SK-N-SH treated with all-trans-retinoic acid at 6 μM for 48 hours (cell line): ENCODE measurements at regions not wholly inside any gene's neighbourhood (a gene's known extent, or its start where the extent isn't known, plus 50 kb on each side); places are given as distances from the start of the nearest gene placed in this dataset.

Source experiments
- CREB5 ChIP-seq: fragments of 250-450 bp; sonication (Bioruptor Pico); IDR thresholded peaks from 2 replicates; pipeline ENCODE4 v1.5.1; 2020; ENCODE audit warnings: low read depth, mild to moderate bottlenecking, moderate library complexity
- ISL1 ChIP-seq: fragments of 250-450 bp; sonication (Bioruptor Pico); IDR thresholded peaks from 2 replicates; pipeline ENCODE4 v2.1.2; 2022; ENCODE audit warnings: mild to moderate bottlenecking, moderate library complexity
- OSR1 ChIP-seq: fragments of 250-450 bp; sonication (Bioruptor Pico); IDR thresholded peaks from 2 replicates; pipeline ENCODE4 v1.8.0; 2022; ENCODE audit warnings: moderate library complexity, mild to moderate bottlenecking, inconsistent platforms
- PATZ1 ChIP-seq: fragments of 250-450 bp; sonication (Bioruptor Pico); IDR thresholded peaks from 2 replicates; pipeline ENCODE4 v1.8.0; 2020; ENCODE audit warnings: mild to moderate bottlenecking, moderate library complexity, borderline replicate concordance
- POU6F1 ChIP-seq: fragments of 250-450 bp; sonication (Bioruptor Pico); IDR thresholded peaks from 2 replicates; pipeline ENCODE4 v1.8.0; 2021; ENCODE audit warnings: low read depth, mild to moderate bottlenecking, moderate library complexity, borderline replicate concordance
- RARB ChIP-seq: fragments of 250-450 bp; sonication (Bioruptor Pico); IDR thresholded peaks from 2 replicates; pipeline ENCODE4 v1.8.0; 2021; ENCODE audit warnings: mild to moderate bottlenecking, moderate library complexity
- SNAI2 ChIP-seq: fragments of 250-450 bp; sonication (Bioruptor Pico); IDR thresholded peaks from 2 replicates; pipeline ENCODE4 v1.5.0; 2020; ENCODE audit warnings: mild to moderate bottlenecking, moderate library complexity
- TSHZ2 ChIP-seq: fragments of 250-450 bp; sonication (Bioruptor Pico); IDR thresholded peaks from 2 replicates; pipeline ENCODE4 v1.5.0; 2020; ENCODE audit warnings: mild to moderate bottlenecking, moderate library complexity
- ZC3H10 ChIP-seq: fragments of 250-450 bp; sonication (Bioruptor Pico); IDR thresholded peaks from 2 replicates; pipeline ENCODE4 v1.5.1; 2021; ENCODE audit warnings: mild to moderate bottlenecking, moderate library complexity
- ZNF70 ChIP-seq: fragments of 450-650 bp; formaldehyde crosslinking; IDR thresholded peaks from 2 replicates; pipeline ENCODE4 v1.5.0; 2020; ENCODE audit warnings: mild to moderate bottlenecking, moderate library complexity

- TF ChIP-seq ZNF70, result no peak
- TF ChIP-seq PATZ1 (CRISPR knock-in tag), result no peak
- TF ChIP-seq CREB5, result no peak
- no peak for TF ChIP-seq ZC3H10 (CRISPR knock-in tag)
- no peak for TF ChIP-seq OSR1
- TF ChIP-seq RARB (CRISPR knock-in tag), result no peak
- TF ChIP-seq POU6F1 (CRISPR knock-in tag), result no peak
- no peak for TF ChIP-seq TSHZ2 (CRISPR knock-in tag)
- no peak for TF ChIP-seq ISL1 (CRISPR knock-in tag)
- no peak for TF ChIP-seq SNAI2 (CRISPR knock-in tag)
Measured at GRCh38 chr5:148911386-148911785, 85.0 kb downstream of the ADRB2 start.
